Skeletal muscle tissue (tissue), 3 donors: ENCODE measurements at regions not wholly inside any gene's neighbourhood (a gene's known extent, or its start where the extent isn't known, plus 50 kb on each side); places are given as distances from the start of the nearest gene placed in this dataset.

ENCODE experiments used
- H3K27ac ChIP-seq: one replicate; pipeline ENCODE4 v1.7.0; 2013; ENCODE audit warnings: mild to moderate bottlenecking, low read depth, low read length, inconsistent platforms
- H3K27me3 ChIP-seq, 3 donors: one replicate each; pipeline ENCODE4 v1.7.0; 2013; ENCODE audit warnings: low read length in 3 of 3; ENCODE audit not compliant: control insufficient read depth in 3 of 3, insufficient read depth in 3 of 3
- H3K36me3 ChIP-seq, 3 donors: one replicate each; pipeline ENCODE4 v1.7.0; 2013; ENCODE audit warnings: low read length in 3 of 3; ENCODE audit not compliant: control insufficient read depth in 3 of 3, insufficient read depth in 3 of 3
- H3K4me1 ChIP-seq, 3 donors: one replicate each; pipeline ENCODE4 v1.7.0; 2013; ENCODE audit warnings: low read length in 3 of 3, mild to moderate bottlenecking in 3 of 3; ENCODE audit not compliant: control insufficient read depth in 3 of 3, insufficient read depth in 3 of 3
- H3K4me3 ChIP-seq, 3 donors: one replicate each; pipeline ENCODE4 v1.7.0; 2013; ENCODE audit warnings: low read length in 3 of 3
- H3K9ac ChIP-seq, 3 donors: one replicate each; pipeline ENCODE4 v1.7.0; 2013; ENCODE audit warnings: low read length in 3 of 3, mild to moderate bottlenecking in 3 of 3, moderate library complexity in 2 of 3, low read depth in 1 of 3
- H3K9me3 ChIP-seq, 3 donors: one replicate each; pipeline ENCODE4 v1.7.0; 2013; ENCODE audit warnings: low read length in 3 of 3; ENCODE audit not compliant: control insufficient read depth in 3 of 3
- donor health status: Osteomylitis.

- Histone ChIP-seq H3K27ac (no peak overlapping the region), H3K36me3 (no peaks in the 10 kb centered on the region), H3K9me3 (no peaks in the 10 kb centered on the region), H3K9ac (peak overlapping the region in 1 of 3 donors; percentile 28), H3K4me3 (peak overlapping the region; percentile 27 to 49 (median 47)), H3K27me3 (no peaks in the 10 kb centered on the region), H3K4me1 (peaks cover 4 to 11% (median 10%) of the 10 kb centered on the region in 3 donors)
These were observed 95.0 kb upstream of the IFNGR1 start for GRCh38 chr6:137313928-137314855.

- peaks cover 7 to 13% (median 10%) of the 10 kb centered on the region in 3 donors for H3K4me1 ChIP-seq
- H3K27me3 ChIP-seq = no peaks in the 10 kb centered on the region
- no peak overlapping the region for H3K27ac ChIP-seq
- no peaks in the 10 kb centered on the region for H3K9me3 ChIP-seq
- no peak overlapping the region for H3K9ac ChIP-seq
- H3K36me3 ChIP-seq = no peaks in the 10 kb centered on the region
- H3K4me3 ChIP-seq = no peak overlapping the region
These were observed 94.0 kb upstream of the IFNGR1 start for GRCh38 chr6:137313211-137313610.

DNA sequence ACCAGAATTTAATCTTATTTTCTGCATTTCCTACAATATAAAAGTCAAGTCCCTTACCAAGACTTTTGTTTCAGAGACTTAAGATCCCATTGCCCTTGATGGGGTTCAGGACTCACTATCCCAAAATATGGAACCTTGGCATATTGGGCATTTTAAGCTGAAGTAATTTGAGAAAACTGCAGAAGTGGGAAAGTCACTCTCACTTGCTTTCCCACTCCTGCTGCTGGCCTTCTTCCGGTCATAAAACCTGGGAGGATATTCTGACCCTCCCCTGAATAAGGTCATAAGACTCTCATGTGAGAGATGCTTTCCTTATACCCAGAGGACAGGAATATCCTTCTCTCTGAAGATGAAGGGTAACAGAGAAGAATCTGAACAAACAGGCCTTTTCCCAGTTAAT is 92.8 kb upstream of the IFNGR1 start:
- Histone ChIP-seq H3K36me3 (no peaks in the 10 kb centered on the region), H3K4me1 (peaks cover 7 to 13% (median 10%) of the 10 kb centered on the region in 3 donors), H3K4me3 (no peak overlapping the region), H3K27me3 (no peaks in the 10 kb centered on the region), H3K9me3 (no peaks in the 10 kb centered on the region), H3K9ac (no peak overlapping the region), H3K27ac (no peak overlapping the region)

DNA sequence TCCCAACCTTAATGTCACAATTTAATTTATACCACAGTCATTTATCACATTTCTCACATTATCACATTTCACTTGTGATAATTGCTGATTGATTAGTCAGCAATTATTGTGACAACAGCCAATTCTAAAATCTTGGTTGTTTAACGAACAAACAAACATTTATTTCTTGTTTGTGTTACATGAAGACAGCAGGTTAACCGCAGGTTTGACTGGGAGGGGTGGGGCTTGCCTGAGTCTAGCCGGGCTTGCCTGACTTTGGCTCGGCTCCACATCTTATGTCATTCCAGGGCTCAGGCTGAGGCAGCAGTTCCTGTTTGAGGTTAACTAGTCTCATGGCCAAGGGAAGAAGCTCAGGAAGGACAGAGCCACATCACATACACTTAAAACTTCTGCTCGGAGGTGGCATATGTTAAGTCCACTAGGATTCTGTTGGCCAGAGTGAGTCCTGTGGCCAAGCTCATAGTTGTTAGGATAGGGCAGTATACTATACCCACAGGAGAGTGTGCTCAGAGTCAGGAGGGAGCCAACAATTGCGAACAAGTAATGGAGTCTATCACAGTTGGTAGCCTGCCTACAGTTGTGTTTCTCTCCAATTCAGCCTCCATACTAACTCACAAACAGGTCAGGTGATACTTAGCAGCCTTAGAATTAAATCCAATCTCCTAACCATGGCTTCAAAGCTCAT is 90.0 kb upstream of the IFNGR1 start:
- no peaks in the 10 kb centered on the region for H3K9me3 ChIP-seq
- no peaks in the 10 kb centered on the region for H3K27me3 ChIP-seq
- no peak overlapping the region for H3K9ac ChIP-seq
- H3K36me3 ChIP-seq = no peaks in the 10 kb centered on the region
- H3K4me3 ChIP-seq = no peak overlapping the region
- no peak overlapping the region for H3K27ac ChIP-seq
- peaks cover 7 to 13% (median 10%) of the 10 kb centered on the region in 3 donors for H3K4me1 ChIP-seq

DNA sequence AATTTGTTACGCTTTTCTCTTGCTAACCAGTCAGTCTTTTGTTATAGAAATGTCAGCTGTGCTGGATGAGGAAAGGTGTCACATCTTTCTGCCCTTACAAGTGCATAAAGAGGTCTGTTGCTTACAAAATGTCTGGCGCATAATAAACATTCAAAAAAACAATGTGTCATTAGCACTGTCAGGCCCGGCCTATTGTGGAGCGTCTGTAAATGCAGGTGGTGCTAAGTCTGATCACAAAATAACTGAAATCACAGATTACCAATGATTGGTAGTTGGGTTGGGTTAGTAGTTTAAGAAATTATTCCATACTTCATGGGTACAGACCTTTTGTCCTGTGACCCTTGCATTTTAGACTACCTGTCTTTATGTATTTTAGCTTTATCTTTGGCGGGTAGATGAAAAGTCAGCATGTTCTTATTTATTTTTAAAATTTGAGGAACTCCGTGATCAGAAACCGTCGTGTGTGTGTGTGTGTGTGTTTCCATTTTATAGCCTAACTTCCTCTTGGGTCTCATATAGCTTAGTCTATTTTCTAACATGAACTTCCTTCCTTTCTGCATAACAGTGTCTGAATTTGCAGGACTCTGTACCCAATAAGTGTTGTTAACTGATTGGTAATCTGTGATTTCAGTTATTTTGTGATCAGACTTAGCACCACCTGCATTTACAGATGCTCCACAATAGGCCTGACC is 88.1 kb upstream of the IFNGR1 start:
- H3K4me3 ChIP-seq = no peak overlapping the region
- no peaks in the 10 kb centered on the region for H3K36me3 ChIP-seq

GRCh38 chr6:137305691-137306090 is 86.5 kb upstream of the IFNGR1 start:
- no peaks in the 10 kb centered on the region for H3K9me3 ChIP-seq
- H3K9ac ChIP-seq = no peak overlapping the region
- H3K4me1 ChIP-seq = peaks cover 6 to 8% (median 7%) of the 10 kb centered on the region in 3 donors
- no peak overlapping the region for H3K4me3 ChIP-seq
- H3K27me3 ChIP-seq = no peaks in the 10 kb centered on the region
- H3K36me3 ChIP-seq = no peaks in the 10 kb centered on the region
- no peak overlapping the region for H3K27ac ChIP-seq

More for the DNA sequence above, 88.1 kb upstream of the IFNGR1 start:
- H3K9me3 ChIP-seq = no peaks in the 10 kb centered on the region
- H3K27ac ChIP-seq = no peak overlapping the region
- H3K27me3 ChIP-seq = no peaks in the 10 kb centered on the region
- H3K9ac ChIP-seq = no peak overlapping the region
- H3K4me1 ChIP-seq = peaks cover 6 to 8% (median 7%) of the 10 kb centered on the region in 3 donors

- H3K36me3 ChIP-seq = no peaks in the 10 kb centered on the region
- no peak overlapping the region for H3K27ac ChIP-seq
- no peaks in the 10 kb centered on the region for H3K9me3 ChIP-seq
- peaks cover under 1 to 5% (median 3%) of the 10 kb centered on the region in 3 donors for H3K4me1 ChIP-seq
- no peak overlapping the region for H3K9ac ChIP-seq
- no peak overlapping the region for H3K4me3 ChIP-seq
- no peaks in the 10 kb centered on the region for H3K27me3 ChIP-seq
These were observed 85.0 kb upstream of the IFNGR1 start for GRCh38 chr6:137304020-137304780.

DNA sequence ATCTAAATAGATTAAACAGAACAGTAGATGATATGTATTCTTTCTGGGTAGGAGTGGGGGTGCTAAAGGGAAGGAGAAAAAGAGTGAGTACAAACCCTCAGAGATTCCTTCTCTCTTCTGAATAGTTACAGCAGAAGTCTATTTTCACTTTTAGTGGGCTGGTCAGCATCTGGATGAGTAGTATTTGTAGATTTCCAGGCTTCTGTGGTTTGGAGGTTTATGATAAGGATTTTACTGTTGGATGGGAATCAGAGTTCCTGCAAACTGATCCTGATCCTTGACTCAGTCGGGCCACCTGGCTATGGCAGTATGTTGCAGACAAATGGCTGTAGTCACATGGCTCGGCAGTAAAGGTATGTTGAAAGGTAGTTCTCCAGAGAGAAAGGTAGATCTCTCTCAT is 84.3 kb upstream of the IFNGR1 start:
- Histone ChIP-seq H3K9ac (no peak overlapping the region), H3K9me3 (no peaks in the 10 kb centered on the region), H3K36me3 (no peaks in the 10 kb centered on the region), H3K27me3 (no peaks in the 10 kb centered on the region), H3K27ac (no peak overlapping the region), H3K4me3 (no peak overlapping the region), H3K4me1 (peaks cover 0 to 4% (median 0%) of the 10 kb centered on the region in 3 donors)

- peaks cover 0 to 4% (median 0%) of the 10 kb centered on the region in 3 donors for H3K4me1 ChIP-seq
- H3K27ac ChIP-seq = no peak overlapping the region
- no peaks in the 10 kb centered on the region for H3K27me3 ChIP-seq
These were observed 80.5 kb upstream of the IFNGR1 start for GRCh38 chr6:137299681-137300080.

More at GRCh38 chr6:137299681-137300080, 80.5 kb upstream of the IFNGR1 start:
- no peak overlapping the region for H3K9ac ChIP-seq
- H3K4me3 ChIP-seq = no peak overlapping the region
- H3K36me3 ChIP-seq = no peaks in the 10 kb centered on the region
- no peaks in the 10 kb centered on the region for H3K9me3 ChIP-seq
